K562 (cell line): ENCODE measurements at regions not wholly inside any gene's neighbourhood (a gene's known extent, or its start where the extent isn't known, plus 50 kb on each side); places are given as distances from the start of the nearest gene placed in this dataset.

Experiments used
- ATAC-seq: fragments of 200-7000 bp; cut with Tn5 transposase; 3 replicates; pipeline ENCODE4 v1.9.1; 2020; ENCODE audit warnings: moderate library complexity
- BruUV-seq: library from RNA; stranded (reverse); fragments of 400-500 nt; replicated peaks from 2 replicates; lab custom pipeline; 2021; lab: Mats Ljungman, UMichigan
- CTCF ChIA-PET: fragments of 300-600 bp; formaldehyde crosslinking; extraction: SDS; loops from one replicate; lab custom pipeline; 2021; ENCODE audit warnings: low intra/inter-chr PET ratio; lab: Yijun Ruan, JAX
- POLR2A ChIA-PET: fragments of 300-600, 350-650 bp; sonication (Branson Sonifier 250); formaldehyde crosslinking; extraction: SDS; loops from one replicate; lab custom pipeline; 2021; ENCODE audit warnings: antibody characterized with exemption, inconsistent platforms; lab: Yijun Ruan, JAX
- DNase-seq, 4 experiments: peaks; one replicate each; pipeline versions ENCODE4 v3.0.0 to v3.0.0-alpha.2; 2011 to 2018; ENCODE audit warnings: low spot score in 3 of 4, mixed read lengths in 3 of 4; ENCODE audit errors: extremely low read depth in 1 of 4
- FAIRE-seq: peaks from 2 replicates; lab custom pipeline; 2011; peaks lifted over from hg19 to GRCh38; lab: Jason Lieb, UNC
- H2AFZ ChIP-seq: 2 replicates; pipeline ENCODE4 v1.6.0; 2011; ENCODE audit warnings: low read depth, low read length, control low read depth, inconsistent platforms
- H3K27ac ChIP-seq: fragments of 200-600 bp; 3 replicates; pipeline ENCODE4 v1.8.0; 2011; ENCODE audit warnings: low read depth, mild to moderate bottlenecking, control low read depth, inconsistent platforms, low read length, moderate library complexity, mixed read lengths; ENCODE audit errors: extremely low read depth
- H3K27me3 ChIP-seq, 2 experiments: fragments of 300-600 bp in 1 of 2; 2 replicates in 1 of 2; 3 replicates in 1 of 2; pipeline versions ENCODE4 v1.6.0 to v1.8.0; 2011; ENCODE audit warnings: inconsistent platforms in 2 of 2, low read length in 2 of 2, mild to moderate bottlenecking in 1 of 2, mixed read lengths in 1 of 2, moderate library complexity in 1 of 2; ENCODE audit not compliant: control insufficient read depth in 2 of 2, insufficient read depth in 2 of 2
- H3K36me3 ChIP-seq: fragments of 300-600 bp; 3 replicates; pipeline ENCODE4 v1.8.0; 2011; ENCODE audit warnings: mild to moderate bottlenecking, low read length, inconsistent platforms; ENCODE audit not compliant: control insufficient read depth, insufficient read depth
- H3K4me1 ChIP-seq, 2 experiments: fragments of 200-600 bp in 1 of 2; replicated peaks in 1 of 2; 2 replicates in 1 of 2; 3 replicates in 1 of 2; pipeline versions ENCODE4 v1.5.1 to v1.8.0; 2011; ENCODE audit warnings: inconsistent platforms in 2 of 2, low read length in 2 of 2, mild to moderate bottlenecking in 1 of 2, mixed read lengths in 1 of 2, moderate library complexity in 1 of 2; ENCODE audit not compliant: control insufficient read depth in 2 of 2, insufficient read depth in 2 of 2
- H3K4me2 ChIP-seq: 2 replicates; pipeline ENCODE4 v1.6.1; 2011; ENCODE audit warnings: low read length, control low read depth, inconsistent platforms, mixed read lengths; ENCODE audit not compliant: insufficient read depth
- H3K4me3 ChIP-seq: fragments of 200-600 bp; sonication (generic), shearing (Covaris generic); 2 replicates; pipeline ENCODE4 v1.5.1; 2016; ENCODE audit warnings: control low read depth, inconsistent platforms
- H3K79me2 ChIP-seq: fragments of 200-600 bp; 3 replicates; pipeline ENCODE4 v1.8.0; 2011; ENCODE audit warnings: low read length, inconsistent platforms; ENCODE audit not compliant: control insufficient read depth, insufficient read depth
- H3K9ac ChIP-seq, 2 experiments: 2 replicates each; pipeline versions ENCODE4 v1.6.0 to v1.6.1; 2011; ENCODE audit warnings: low read depth in 2 of 2, low read length in 2 of 2, control low read depth in 1 of 2, inconsistent platforms in 1 of 2, mild to moderate bottlenecking in 1 of 2, mixed read lengths in 1 of 2; ENCODE audit not compliant: insufficient read depth in 1 of 2
- H3K9me1 ChIP-seq: one replicate; pipeline ENCODE4 v1.6.0; 2011; ENCODE audit warnings: inconsistent platforms, mild to moderate bottlenecking, low read length, moderate library complexity; ENCODE audit not compliant: control insufficient read depth, insufficient read depth
- H3K9me3 ChIP-seq: replicated peaks from 2 replicates; pipeline ENCODE4 v1.5.1; 2011; ENCODE audit warnings: low read depth, low read length, inconsistent platforms; ENCODE audit not compliant: control insufficient read depth, insufficient read depth
- H4K20me1 ChIP-seq: replicated peaks from 2 replicates; pipeline ENCODE4 v1.6.1; 2011; ENCODE audit warnings: low read length, inconsistent platforms, mixed read lengths; ENCODE audit not compliant: control insufficient read depth, insufficient read depth
- ETS2 ChIP-seq: IDR thresholded peaks from 2 replicates; pipeline ENCODE4 v1.6.1; 2016; ENCODE audit warnings: borderline replicate concordance, missing genetic modification characterization, mild to moderate bottlenecking, moderate library complexity, missing compliant biosample characterization; ENCODE audit not compliant: poor library complexity, severe bottlenecking
- FUS ChIP-seq: fragments of 200-400 bp; formaldehyde crosslinking; optimal IDR thresholded peaks from 2 replicates; pipeline ENCODE3; 2017; ENCODE audit warnings: low read depth, low read length
- HDAC3 ChIP-seq: fragments of 450-650 bp; IDR thresholded peaks from 2 replicates; pipeline ENCODE4 v1.6.1; 2018; ENCODE audit warnings: borderline replicate concordance, mild to moderate bottlenecking, moderate library complexity; ENCODE audit not compliant: partially characterized antibody
- JUND ChIP-seq, 2 experiments: IDR thresholded peaks; 2 replicates in 1 of 2; 3 replicates in 1 of 2; pipeline ENCODE4 v1.6.1; 2011; ENCODE audit warnings: borderline replicate concordance in 2 of 2, low read depth in 2 of 2, low read length in 2 of 2, improper control_type of control experiment in 1 of 2, missing biosample characterization in 1 of 2, missing genetic modification characterization in 1 of 2, missing genetic modification reagents in 1 of 2
- NFYB ChIP-seq: IDR thresholded peaks from 2 replicates; pipeline ENCODE4 v1.6.1; 2011; ENCODE audit warnings: mild to moderate bottlenecking, moderate library complexity; ENCODE audit not compliant: insufficient read length; ENCODE audit errors: extremely low read depth
- PYGO2 ChIP-seq: fragments of 450-650 bp; IDR thresholded peaks from 2 replicates; pipeline ENCODE4 v1.6.1; 2016; ENCODE audit warnings: mild to moderate bottlenecking, missing genetic modification characterization, moderate library complexity, missing compliant biosample characterization
- RAD51 ChIP-seq: fragments of 450-650 bp; IDR thresholded peaks from 2 replicates; pipeline ENCODE4 v1.7.1; 2016; ENCODE audit warnings: low read depth, mild to moderate bottlenecking, borderline replicate concordance
- RFX1 ChIP-seq: fragments of 450-650 bp; IDR thresholded peaks from 2 replicates; pipeline ENCODE4 v1.6.1; 2016; ENCODE audit warnings: mild to moderate bottlenecking, moderate library complexity
- SP1 ChIP-seq: sonication (generic); formaldehyde crosslinking; IDR thresholded peaks from 2 replicates; pipeline ENCODE4 v1.8.1; 2022; ENCODE audit warnings: mild to moderate bottlenecking, missing genetic modification reagents
- ZC3H11A ChIP-seq: IDR thresholded peaks from 2 replicates; pipeline ENCODE4 v1.6.1; 2012; ENCODE audit warnings: low read depth, low read length, improper control_type of control experiment
- ZNF12 ChIP-seq: sonication (generic); formaldehyde crosslinking; IDR thresholded peaks from 2 replicates; pipeline ENCODE4 v1.4.0; 2020; ENCODE audit warnings: mild to moderate bottlenecking, missing genetic modification reagents
- ZNF24 ChIP-seq: fragments of 450-650 bp; IDR thresholded peaks from 2 replicates; pipeline ENCODE4 v1.6.1; 2016
- ZZZ3 ChIP-seq: fragments of 450-650 bp; IDR thresholded peaks from 2 replicates; pipeline ENCODE4 v1.6.1; 2016; ENCODE audit warnings: antibody characterized with exemption, mild to moderate bottlenecking, moderate library complexity
- WGBS: fragments of 100-300 bp; shearing (Covaris generic); methylation state at CpG from one replicate; pipeline ENCODE4 v1.1.6; 2016; ENCODE audit warnings: low coverage, mixed read lengths; ENCODE audit not compliant: insufficient coverage; ENCODE audit errors: missing lambda C conversion rate; 5-methylcytosine and 5-hydroxymethylcytosine counted together
- in situ Hi-C: fragments of 300-500 bp; cut with MboI; formaldehyde crosslinking; loops from 4 replicates; pipeline ENCODE4 v1.15.0; 2018; ENCODE audit warnings: inconsistent platforms, mixed read lengths
- intact Hi-C: fragments of 100-400 bp; cut with micrococcal nuclease; formaldehyde crosslinking; loops from 2 replicates; pipeline ENCODE4 v1.14.2; 2022
- TF ChIP-seq, protein P1 (sequence below): fragments of 200-800 bp; sonication (Bioruptor generic); IDR thresholded peaks from 2 replicates; pipeline ENCODE4 v1.6.1; 2017; ENCODE audit warnings: missing genetic modification characterization, missing compliant biosample characterization
- TF ChIP-seq, protein P2 (sequence below): fragments of 250-450 bp; sonication (Bioruptor Pico); IDR thresholded peaks from 2 replicates; pipeline ENCODE4 v1.8.0; 2021; ENCODE audit warnings: borderline replicate concordance, mild to moderate bottlenecking, moderate library complexity; ENCODE audit not compliant: poor library complexity, severe bottlenecking
- TF ChIP-seq, protein P3 (sequence below): sonication (generic); formaldehyde crosslinking; IDR thresholded peaks from 2 replicates; pipeline ENCODE4 v1.4.0; 2020; ENCODE audit warnings: mild to moderate bottlenecking, missing genetic modification reagents

DNA sequence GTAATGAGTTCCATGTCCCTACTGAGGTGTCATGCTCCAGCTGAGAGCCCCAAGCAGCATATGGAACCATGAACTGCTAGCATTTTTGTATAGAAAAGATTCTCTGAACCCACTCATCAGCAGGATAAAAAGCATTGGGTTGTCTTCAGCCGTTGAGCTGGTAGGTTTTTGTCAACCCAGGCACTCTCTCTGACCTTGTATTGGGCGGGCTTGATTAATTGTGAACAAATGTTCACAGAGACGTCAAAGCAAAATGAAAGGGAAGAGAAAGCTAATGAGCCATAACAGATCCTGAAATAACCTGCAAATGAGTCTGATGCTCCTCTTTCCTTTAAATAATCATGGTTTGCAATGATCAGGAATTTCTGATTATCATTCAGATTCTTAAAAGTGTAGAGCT lies 924.7 kb upstream of the CELF2 start:
- no TSS peak for BruUV-seq
- ATAC-seq, result no peak

More for the DNA sequence above, 924.7 kb upstream of the CELF2 start:
- ChIA-PET POLR2A (no interaction called here), CTCF (no interaction called here)
- WGBS, result 0% methylated on average over 3 of the region's 3 CpGs
- in situ Hi-C loops, result no loop called here
- no peaks in the 10 kb centered on the region for H3K27me3 ChIP-seq
- H3K36me3 ChIP-seq, result no peaks in the 10 kb centered on the region
- no peaks in the 10 kb centered on the region for H4K20me1 ChIP-seq
- H3K79me2 ChIP-seq, result no peaks in the 10 kb centered on the region
- no peak overlapping the region for H3K9ac ChIP-seq
- no peaks in the 10 kb centered on the region for H3K4me1 ChIP-seq
- H2AFZ ChIP-seq, result no peak overlapping the region
- H3K4me3 ChIP-seq, result no peak overlapping the region
- no peak for FAIRE-seq
- H3K4me2 ChIP-seq, result no peak overlapping the region
- no peak for DNase-seq
- H3K9me3 ChIP-seq, result peaks cover 2% of the 10 kb centered on the region; the same call in 1 of the 2 replicates
- no peak for TF ChIP-seq RAD51
- TF ChIP-seq SP1 (CRISPR knock-in tag), result no peak
- TF ChIP-seq ZC3H11A, result no peak
- no peak for TF ChIP-seq FUS
- TF ChIP-seq RFX1, result no peak
- TF ChIP-seq HDAC3, result no peak
- no peak for TF ChIP-seq PYGO2 (tag)
- TF ChIP-seq ZNF24, result no peak
- no peak for TF ChIP-seq ZNF12
- TF ChIP-seq ETS2, result no peak
- no peak for TF ChIP-seq ZZZ3
- TF ChIP-seq, protein P1, sequence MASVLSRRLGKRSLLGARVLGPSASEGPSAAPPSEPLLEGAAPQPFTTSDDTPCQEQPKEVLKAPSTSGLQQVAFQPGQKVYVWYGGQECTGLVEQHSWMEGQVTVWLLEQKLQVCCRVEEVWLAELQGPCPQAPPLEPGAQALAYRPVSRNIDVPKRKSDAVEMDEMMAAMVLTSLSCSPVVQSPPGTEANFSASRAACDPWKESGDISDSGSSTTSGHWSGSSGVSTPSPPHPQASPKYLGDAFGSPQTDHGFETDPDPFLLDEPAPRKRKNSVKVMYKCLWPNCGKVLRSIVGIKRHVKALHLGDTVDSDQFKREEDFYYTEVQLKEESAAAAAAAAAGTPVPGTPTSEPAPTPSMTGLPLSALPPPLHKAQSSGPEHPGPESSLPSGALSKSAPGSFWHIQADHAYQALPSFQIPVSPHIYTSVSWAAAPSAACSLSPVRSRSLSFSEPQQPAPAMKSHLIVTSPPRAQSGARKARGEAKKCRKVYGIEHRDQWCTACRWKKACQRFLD, result no peak
- TF ChIP-seq NFYB, result no peak
- TF ChIP-seq, protein P2, sequence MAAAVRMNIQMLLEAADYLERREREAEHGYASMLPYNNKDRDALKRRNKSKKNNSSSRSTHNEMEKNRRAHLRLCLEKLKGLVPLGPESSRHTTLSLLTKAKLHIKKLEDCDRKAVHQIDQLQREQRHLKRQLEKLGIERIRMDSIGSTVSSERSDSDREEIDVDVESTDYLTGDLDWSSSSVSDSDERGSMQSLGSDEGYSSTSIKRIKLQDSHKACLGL (CRISPR knock-in tag), result no peak
- no peak for TF ChIP-seq JUND (IDR thresholded peaks at IDR 0.05; ENCODE audit: borderline replicate concordance, low read depth, low read length)
- no peak for TF ChIP-seq JUND (tag; IDR thresholded peaks at IDR 0.05; ENCODE audit: borderline replicate concordance, low read depth, low read length)
- TF ChIP-seq, protein P3, sequence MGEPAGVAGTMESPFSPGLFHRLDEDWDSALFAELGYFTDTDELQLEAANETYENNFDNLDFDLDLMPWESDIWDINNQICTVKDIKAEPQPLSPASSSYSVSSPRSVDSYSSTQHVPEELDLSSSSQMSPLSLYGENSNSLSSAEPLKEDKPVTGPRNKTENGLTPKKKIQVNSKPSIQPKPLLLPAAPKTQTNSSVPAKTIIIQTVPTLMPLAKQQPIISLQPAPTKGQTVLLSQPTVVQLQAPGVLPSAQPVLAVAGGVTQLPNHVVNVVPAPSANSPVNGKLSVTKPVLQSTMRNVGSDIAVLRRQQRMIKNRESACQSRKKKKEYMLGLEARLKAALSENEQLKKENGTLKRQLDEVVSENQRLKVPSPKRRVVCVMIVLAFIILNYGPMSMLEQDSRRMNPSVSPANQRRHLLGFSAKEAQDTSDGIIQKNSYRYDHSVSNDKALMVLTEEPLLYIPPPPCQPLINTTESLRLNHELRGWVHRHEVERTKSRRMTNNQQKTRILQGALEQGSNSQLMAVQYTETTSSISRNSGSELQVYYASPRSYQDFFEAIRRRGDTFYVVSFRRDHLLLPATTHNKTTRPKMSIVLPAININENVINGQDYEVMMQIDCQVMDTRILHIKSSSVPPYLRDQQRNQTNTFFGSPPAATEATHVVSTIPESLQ (CRISPR knock-in tag), result no peak
- TF ChIP-seq, all 486 proteins: peak for 0
- intact Hi-C loops, result no loop called here
- no peaks in the 10 kb centered on the region for H3K9me1 ChIP-seq
- H3K27ac ChIP-seq, result no peak overlapping the region
